Mucosa of descending colon (tissue), 3 donors: ENCODE measurements at regions not wholly inside any gene's neighbourhood (a gene's known extent, or its start where the extent isn't known, plus 50 kb on each side); places are given as distances from the start of the nearest gene placed in this dataset.

Source experiments
- ATAC-seq: fragments of 200-7000 bp; cut with Tn5 transposase; one replicate; pipeline ENCODE4 v1.9.1; 2020; ENCODE audit warnings: mild to moderate bottlenecking, moderate library complexity
- DNase-seq, 3 donors: peaks; one replicate each; pipeline ENCODE4 v3.0.0-alpha.2; 2020
- H3K36me3 ChIP-seq: fragments of 200-600 bp; one replicate; pipeline ENCODE4 v1.8.0; 2021; ENCODE audit warnings: low read depth, mild to moderate bottlenecking
- H3K4me1 ChIP-seq: fragments of 200-600 bp; one replicate; pipeline ENCODE4 v1.8.0; 2021; ENCODE audit warnings: low read depth, mild to moderate bottlenecking
- H3K4me3 ChIP-seq: fragments of 200-600 bp; one replicate; pipeline ENCODE4 v1.8.0; 2021; ENCODE audit warnings: mild to moderate bottlenecking
- H3K9me3 ChIP-seq: fragments of 200-600 bp; one replicate; pipeline ENCODE4 v1.8.0; 2021; ENCODE audit warnings: mild to moderate bottlenecking
- CTCF ChIP-seq: fragments of 200-600 bp; IDR thresholded peaks from one replicate; pipeline ENCODE4 v1.8.0; 2022; ENCODE audit warnings: antibody characterized with exemption, mild to moderate bottlenecking
- intact Hi-C, 2 donors: fragments of 100-400 bp; cut with DNase I in 1 of 2; cut with micrococcal nuclease in 1 of 2; formaldehyde crosslinking; loops; one replicate each; pipeline versions ENCODE4 v1.11.0 to v1.11.1; 2022; cut with DNase I, micrococcal nuclease
- donor health status: DM: no; HTN: no; CAD: no; lungs with moderate emphysema.
- donor health status: DM: no; HTN: no; CAD: no.
- donor health status: DM: no; HTN: yes; CAD: no.

- no peaks in the 10 kb centered on the region for H3K9me3 ChIP-seq
- no peak for DNase-seq
- no peak overlapping the region for H3K4me3 ChIP-seq
- no peak for TF ChIP-seq CTCF
- H3K36me3 ChIP-seq = no peaks in the 10 kb centered on the region
- no peak for ATAC-seq
- intact Hi-C loops = no loop called here
- no peaks in the 10 kb centered on the region for H3K4me1 ChIP-seq
Observed at GRCh38 chr16:22630242-22630641, 119.6 kb downstream of the NPIPB5 start.

DNA sequence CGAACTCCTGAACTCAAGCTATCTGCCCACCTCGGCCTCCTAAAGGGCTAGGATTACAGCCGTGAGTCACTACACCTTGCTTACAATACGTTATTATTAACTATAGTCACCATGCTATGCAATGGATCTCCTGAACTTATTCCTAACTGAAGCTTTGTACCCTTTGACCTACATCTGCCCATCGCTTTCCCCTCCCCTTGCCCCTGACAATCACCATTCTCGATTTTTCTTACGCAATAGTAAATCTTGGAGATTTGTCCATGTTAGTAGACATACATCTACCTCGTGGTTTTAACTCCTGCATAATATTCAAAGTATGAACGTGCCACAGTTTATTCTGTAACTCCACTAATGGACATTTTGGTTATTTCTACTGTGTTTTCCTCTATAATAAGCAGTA lies 120.6 kb downstream of the NPIPB5 start:
- Histone ChIP-seq H3K9me3 (no peaks in the 10 kb centered on the region), H3K36me3 (no peaks in the 10 kb centered on the region), H3K4me3 (no peak overlapping the region), H3K4me1 (no peaks in the 10 kb centered on the region)
- intact Hi-C loops = no loop called here
- TF ChIP-seq CTCF = no peak
- DNase-seq (no peak), ATAC-seq (no peak)

- intact Hi-C loops = no loop called here
- no peaks in the 10 kb centered on the region for H3K36me3 ChIP-seq
- ATAC-seq (no peak), DNase-seq (no peak)
- no peaks in the 10 kb centered on the region for H3K9me3 ChIP-seq
- TF ChIP-seq CTCF = no peak
- no peak overlapping the region for H3K4me3 ChIP-seq
- H3K4me1 ChIP-seq = no peaks in the 10 kb centered on the region
Observed at GRCh38 chr16:22632606-22633005, 121.9 kb downstream of the NPIPB5 start.

DNA sequence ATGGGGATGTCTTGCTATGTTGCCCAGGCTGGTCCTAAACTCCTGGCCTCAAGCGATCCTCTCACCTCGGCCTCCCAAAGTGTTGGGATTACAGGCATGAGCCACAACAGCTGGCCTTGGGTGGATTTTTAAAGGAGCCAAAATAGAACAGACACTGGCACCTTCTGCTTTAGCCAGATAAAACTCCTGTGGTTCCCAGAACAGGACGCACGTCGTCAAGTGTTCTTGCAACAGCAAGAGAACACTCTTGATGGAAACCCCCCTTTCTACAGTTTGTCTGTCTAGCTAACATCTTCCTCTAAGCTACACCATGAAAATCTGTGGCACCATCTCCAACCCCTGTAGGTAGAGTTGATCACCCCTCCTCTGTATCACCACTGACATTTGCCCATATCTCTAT lies 122.6 kb downstream of the NPIPB5 start:
- DNase-seq (no peak), ATAC-seq (no peak)
- H3K9me3 ChIP-seq = no peaks in the 10 kb centered on the region
- H3K36me3 ChIP-seq = no peaks in the 10 kb centered on the region
- no peak overlapping the region for H3K4me3 ChIP-seq
- H3K4me1 ChIP-seq = no peaks in the 10 kb centered on the region
- intact Hi-C loops = no loop called here
- no peak for TF ChIP-seq CTCF

- intact Hi-C loops = no loop called here
- H3K4me3 ChIP-seq = no peak overlapping the region
- DNase-seq = no peak
- no peak for TF ChIP-seq CTCF
- H3K9me3 ChIP-seq = no peaks in the 10 kb centered on the region
- ATAC-seq = no peak
- H3K36me3 ChIP-seq = no peaks in the 10 kb centered on the region
- H3K4me1 ChIP-seq = no peaks in the 10 kb centered on the region
Observed at GRCh38 chr16:22633799-22634198, 123.1 kb downstream of the NPIPB5 start.

DNA sequence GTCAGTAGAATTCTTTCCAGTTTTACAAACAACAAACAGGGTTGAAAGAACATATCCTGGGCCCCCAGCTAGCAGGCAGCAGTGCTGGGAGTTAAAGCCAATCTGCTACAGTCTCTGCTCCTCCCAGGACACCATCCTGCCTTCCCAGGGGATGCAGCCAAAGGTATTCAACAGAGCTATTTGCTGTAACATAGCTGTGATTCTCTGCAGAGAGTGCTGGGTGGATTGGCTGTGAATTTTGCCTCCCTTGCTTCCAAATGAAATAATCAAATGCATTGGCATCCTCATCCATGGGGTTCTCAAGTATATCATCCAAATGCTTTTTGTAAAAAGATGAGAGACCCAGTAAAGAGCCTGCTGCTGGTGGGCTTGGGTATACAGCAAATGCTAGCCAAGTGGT lies 124.3 kb downstream of the NPIPB5 start:
- no peaks in the 10 kb centered on the region for H3K36me3 ChIP-seq
- no peak for TF ChIP-seq CTCF
- H3K4me1 ChIP-seq = no peaks in the 10 kb centered on the region
- intact Hi-C loops = no loop called here
- H3K9me3 ChIP-seq = no peaks in the 10 kb centered on the region
- ATAC-seq = no peak
- no peak overlapping the region for H3K4me3 ChIP-seq
- no peak for DNase-seq
